Endothelial cell of umbilical vein (primary cell): ENCODE measurements at regions not wholly inside any gene's neighbourhood (a gene's known extent, or its start where the extent isn't known, plus 50 kb on each side); places are given as distances from the start of the nearest gene placed in this dataset.

ENCODE experiments used
- BruUV-seq: library from RNA; stranded (reverse); fragments of 400-500 nt; replicated peaks from 2 replicates; lab custom pipeline; 2021; lab: Mats Ljungman, UMichigan
- CTCF ChIA-PET: fragments of 300-600, 350-600 bp; sonication (Branson Sonifier 250); formaldehyde crosslinking; loops from one replicate; lab custom pipeline; 2021; ENCODE audit warnings: antibody characterized with exemption, inconsistent platforms; lab: Charles Lee
- POLR2A ChIA-PET: fragments of 300-600, 350-600 bp; sonication (Branson Sonifier 250); formaldehyde crosslinking; loops from one replicate; lab custom pipeline; 2021; ENCODE audit warnings: antibody characterized with exemption, inconsistent platforms; lab: Charles Lee
- DNase-seq: peaks from one replicate; pipeline ENCODE4 v3.0.0-alpha.2; 2011; ENCODE audit warnings: low read depth, low spot score
- FAIRE-seq: peaks from 2 replicates; lab custom pipeline; 2011; peaks lifted over from hg19 to GRCh38; lab: Jason Lieb, UNC
- H2AFZ ChIP-seq: 2 replicates; pipeline ENCODE4 v1.6.0; 2012; ENCODE audit warnings: low read depth, low read length, control low read depth, inconsistent platforms
- H3K27ac ChIP-seq: 2 replicates; pipeline ENCODE4 v1.5.1; 2011; ENCODE audit warnings: low read depth, mild to moderate bottlenecking, control low read depth, low read length, moderate library complexity; ENCODE audit not compliant: insufficient read depth
- H3K27me3 ChIP-seq, 2 experiments: 2 replicates each; pipeline versions ENCODE4 v1.6.0 to v1.6.1; 2011; ENCODE audit warnings: low read length in 2 of 2, mixed read lengths in 1 of 2; ENCODE audit not compliant: control insufficient read depth in 2 of 2, insufficient read depth in 2 of 2
- H3K36me3 ChIP-seq, 2 experiments: 2 replicates in 1 of 2; 3 replicates in 1 of 2; pipeline ENCODE4 v1.5.1; 2011; ENCODE audit warnings: low read length in 2 of 2, mild to moderate bottlenecking in 1 of 2, moderate library complexity in 1 of 2; ENCODE audit not compliant: control insufficient read depth in 2 of 2, insufficient read depth in 2 of 2; ENCODE audit errors: extremely low read depth in 1 of 2
- H3K4me1 ChIP-seq: 3 replicates; pipeline ENCODE4 v1.5.1; 2011; ENCODE audit warnings: mild to moderate bottlenecking, low read length; ENCODE audit not compliant: control insufficient read depth, insufficient read depth; ENCODE audit errors: extremely low read depth
- H3K4me2 ChIP-seq: 2 replicates; pipeline ENCODE4 v1.6.1; 2011; ENCODE audit warnings: low read length, control low read depth, mixed read lengths; ENCODE audit not compliant: insufficient read depth
- H3K4me3 ChIP-seq, 3 experiments: fragments of 200-600 bp in 1 of 3; sonication (generic), shearing (Covaris generic) in 1 of 3; replicated peaks in 1 of 3; 2 replicates each; pipeline ENCODE4 v1.5.1; 2011 to 2016; ENCODE audit warnings: control low read depth in 3 of 3, low read length in 3 of 3, mild to moderate bottlenecking in 2 of 3, inconsistent platforms in 1 of 3, low read depth in 1 of 3, moderate library complexity in 1 of 3; ENCODE audit not compliant: insufficient read depth in 1 of 3
- H3K79me2 ChIP-seq: 2 replicates; pipeline ENCODE4 v1.6.0; 2012; ENCODE audit warnings: low read length, inconsistent platforms; ENCODE audit not compliant: control insufficient read depth, insufficient read depth
- H3K9ac ChIP-seq: replicated peaks from 2 replicates; pipeline ENCODE3; 2011; ENCODE audit warnings: low read length, control low read depth; ENCODE audit not compliant: insufficient read depth; ENCODE audit errors: extremely low read depth
- H3K9me1 ChIP-seq: replicated peaks from 3 replicates; pipeline ENCODE4 v1.6.0; 2011; ENCODE audit warnings: mild to moderate bottlenecking, low read length; ENCODE audit not compliant: control insufficient read depth, insufficient read depth; ENCODE audit errors: extremely low read depth
- H3K9me3 ChIP-seq: replicated peaks from 2 replicates; pipeline ENCODE4 v1.5.1; 2012; ENCODE audit warnings: low read length, inconsistent platforms; ENCODE audit not compliant: control insufficient read depth, insufficient read depth
- H4K20me1 ChIP-seq: replicated peaks from 2 replicates; pipeline ENCODE3; 2011; ENCODE audit warnings: mild to moderate bottlenecking, low read length; ENCODE audit not compliant: control insufficient read depth, insufficient read depth; ENCODE audit errors: extremely low read depth
- EZH2 ChIP-seq: IDR thresholded peaks from 2 replicates; pipeline ENCODE4 v1.6.1; 2012; ENCODE audit warnings: borderline replicate concordance, low read depth, mild to moderate bottlenecking, moderate library complexity, low read length, inconsistent platforms; ENCODE audit not compliant: severe bottlenecking
- FOS ChIP-seq: IDR thresholded peaks from 2 replicates; pipeline ENCODE4 v1.6.1; 2011; ENCODE audit warnings: mild to moderate bottlenecking, low read length, moderate library complexity, borderline replicate concordance; ENCODE audit not compliant: insufficient read depth
- GATA2 ChIP-seq: IDR thresholded peaks from 2 replicates; pipeline ENCODE4 v1.7.0; 2011; ENCODE audit warnings: low read depth, mild to moderate bottlenecking, moderate library complexity, mixed read lengths, low read length; ENCODE audit not compliant: insufficient read length, insufficient read depth
- MYC ChIP-seq: IDR thresholded peaks from one replicate; pipeline ENCODE4 v1.6.1; 2011; ENCODE audit warnings: mild to moderate bottlenecking, low read depth, low read length
- dilution Hi-C: fragments of 300-500 bp; cut with MboI; formaldehyde crosslinking; loops from one replicate; pipeline ENCODE4 v1.15.0; 2019; ENCODE audit warnings: low sequenced_read_pairs; ENCODE audit not compliant: extremely low pct_ligation_motif_present
- intact Hi-C: fragments of 100-400 bp; cut with micrococcal nuclease; formaldehyde crosslinking; loops from one replicate; pipeline ENCODE4 v1.10.0; 2022
- TF ChIP-seq, protein P1 (sequence below), 2 donors: IDR thresholded peaks; 1 replicate in 1 of 2; 2 replicates in 1 of 2; pipeline ENCODE4 v1.5.1; 2011; ENCODE audit warnings: low read length in 2 of 2, mild to moderate bottlenecking in 2 of 2, moderate library complexity in 2 of 2, control low read depth in 1 of 2, inconsistent platforms in 1 of 2, low read depth in 1 of 2; ENCODE audit not compliant: insufficient read depth in 1 of 2; ENCODE audit errors: extremely low read depth in 1 of 2
- TF ChIP-seq, protein P2 (sequence below): IDR thresholded peaks from 2 replicates; pipeline ENCODE4 v1.6.1; 2011; ENCODE audit not compliant: insufficient read depth, insufficient read length

DNA sequence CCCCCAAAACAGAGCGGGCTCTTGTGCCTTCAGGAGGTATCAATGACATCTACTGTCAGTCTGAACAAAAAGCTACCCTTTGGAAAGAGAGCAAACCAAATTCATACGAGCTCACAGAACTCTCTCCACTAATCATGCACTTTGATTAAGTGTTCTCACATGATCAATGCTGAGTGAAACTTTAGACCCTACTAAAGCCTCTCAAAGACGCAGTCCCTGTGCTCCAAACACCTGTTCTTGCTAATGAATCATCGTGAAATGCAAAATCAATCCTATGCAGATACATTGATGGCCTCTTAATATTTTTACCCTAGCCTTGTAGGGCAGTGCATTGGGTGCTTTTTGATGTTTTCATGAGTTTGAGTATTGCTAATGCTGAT lies 113.4 kb downstream of the ZBTB18 start:
- Histone ChIP-seq H3K4me3 (no peak overlapping the region), H3K36me3 (no peaks in the 10 kb centered on the region), H3K9me1 (no peaks in the 10 kb centered on the region), H4K20me1 (no peaks in the 10 kb centered on the region), H3K4me2 (peak overlapping the region; percentile 81), H3K27me3 (no peaks in the 10 kb centered on the region), H3K9me3 (no peaks in the 10 kb centered on the region), H3K4me1 (peaks cover 32% of the 10 kb centered on the region), H3K9ac (peak overlapping the region; percentile 71), H3K79me2 (no peaks in the 10 kb centered on the region), H2AFZ (peak overlapping the region; percentile 66), H3K27ac (peak overlapping the region; percentile 99)
- FAIRE-seq (no peak), DNase-seq (no peak)
- TF ChIP-seq GATA2 (no peak), FOS (no peak)
- intact Hi-C loops, result loop anchor here (1.0 to 10.0 kb wide), 12 partner anchors 26 to 877 kb away; partner anchors contain the start of genes ADSS2 and AKT3
- ChIA-PET CTCF (interaction anchor here (0.5 to 2.8 kb wide), 8 partner anchors 13 to 451 kb away, joined by 3 to 10 read pairs (median 4); partner anchors contain the start of gene ZBTB18), POLR2A (interaction anchor here (0.5 kb wide), 1 partner anchor 31 kb away, joined by 8 read pairs; no protein-coding TSS in a partner anchor)
- dilution Hi-C loops, result no loop called here
- TSS peak; percentile 98 for BruUV-seq

DNA sequence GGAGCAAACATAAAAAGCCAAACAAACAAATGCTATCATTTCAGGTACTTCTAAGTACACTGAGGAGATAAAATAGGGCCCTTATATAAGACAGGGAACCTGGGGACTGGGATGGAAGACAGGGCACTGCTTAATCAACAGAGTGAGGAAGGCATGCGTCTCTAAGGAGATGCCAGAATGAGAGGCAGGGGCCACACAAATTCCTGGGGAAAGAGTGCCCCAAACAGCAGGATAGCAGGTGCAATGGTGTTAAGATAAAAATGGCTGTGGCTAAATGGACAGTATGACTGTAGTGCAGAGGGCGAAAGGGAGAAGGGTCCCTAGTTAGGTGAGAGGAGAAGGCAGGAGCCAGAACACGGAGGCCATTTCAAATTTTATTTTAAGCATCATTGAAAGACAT lies 113.9 kb downstream of the ZBTB18 start:
- no peak overlapping the region for H3K4me3 ChIP-seq
- no peaks in the 10 kb centered on the region for H3K9me3 ChIP-seq
- H2AFZ ChIP-seq, result peak overlapping the region; percentile 9
- no TSS peak for BruUV-seq
- CTCF ChIA-PET, result interaction anchor here (1.5 to 2.8 kb wide), 3 partner anchors 20 to 114 kb away, joined by 4 to 10 read pairs (median 5); partner anchors contain the start of gene ZBTB18
- no peaks in the 10 kb centered on the region for H3K79me2 ChIP-seq
- H3K4me2 ChIP-seq, result no peak overlapping the region
- H3K4me1 ChIP-seq, result peaks cover 32% of the 10 kb centered on the region
- H3K27ac ChIP-seq, result peak overlapping the region; percentile 99
- no peaks in the 10 kb centered on the region for H3K27me3 ChIP-seq
- dilution Hi-C loops (no loop called here), intact Hi-C loops (loop anchor here (2.0 to 10.0 kb wide), 2 partner anchors 248 to 290 kb away; partner anchors contain the start of gene ADSS2)
- TF ChIP-seq, protein P1, sequence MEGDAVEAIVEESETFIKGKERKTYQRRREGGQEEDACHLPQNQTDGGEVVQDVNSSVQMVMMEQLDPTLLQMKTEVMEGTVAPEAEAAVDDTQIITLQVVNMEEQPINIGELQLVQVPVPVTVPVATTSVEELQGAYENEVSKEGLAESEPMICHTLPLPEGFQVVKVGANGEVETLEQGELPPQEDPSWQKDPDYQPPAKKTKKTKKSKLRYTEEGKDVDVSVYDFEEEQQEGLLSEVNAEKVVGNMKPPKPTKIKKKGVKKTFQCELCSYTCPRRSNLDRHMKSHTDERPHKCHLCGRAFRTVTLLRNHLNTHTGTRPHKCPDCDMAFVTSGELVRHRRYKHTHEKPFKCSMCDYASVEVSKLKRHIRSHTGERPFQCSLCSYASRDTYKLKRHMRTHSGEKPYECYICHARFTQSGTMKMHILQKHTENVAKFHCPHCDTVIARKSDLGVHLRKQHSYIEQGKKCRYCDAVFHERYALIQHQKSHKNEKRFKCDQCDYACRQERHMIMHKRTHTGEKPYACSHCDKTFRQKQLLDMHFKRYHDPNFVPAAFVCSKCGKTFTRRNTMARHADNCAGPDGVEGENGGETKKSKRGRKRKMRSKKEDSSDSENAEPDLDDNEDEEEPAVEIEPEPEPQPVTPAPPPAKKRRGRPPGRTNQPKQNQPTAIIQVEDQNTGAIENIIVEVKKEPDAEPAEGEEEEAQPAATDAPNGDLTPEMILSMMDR (IDR thresholded peaks at IDR 0.05; ENCODE audit: extremely low read depth in 1 of 2, insufficient read depth in 1 of 2, low read depth in 1 of 2, low read length in 2 of 2), result no peak
- TF ChIP-seq, protein P2, sequence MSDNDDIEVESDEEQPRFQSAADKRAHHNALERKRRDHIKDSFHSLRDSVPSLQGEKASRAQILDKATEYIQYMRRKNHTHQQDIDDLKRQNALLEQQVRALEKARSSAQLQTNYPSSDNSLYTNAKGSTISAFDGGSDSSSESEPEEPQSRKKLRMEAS, result no peak
- TF ChIP-seq EZH2 (no peak), MYC (no peak)
- no peaks in the 10 kb centered on the region for H3K9me1 ChIP-seq
- FAIRE-seq (no peak), DNase-seq (peak; percentile 6)
- POLR2A ChIA-PET, result no interaction called here
- peak overlapping the region; percentile 71 for H3K9ac ChIP-seq
- no peaks in the 10 kb centered on the region for H4K20me1 ChIP-seq
- H3K36me3 ChIP-seq, result no peaks in the 10 kb centered on the region
